GM23338 (cell line): ENCODE measurements at regions not wholly inside any gene's neighbourhood (a gene's known extent, or its start where the extent isn't known, plus 50 kb on each side); places are given as distances from the start of the nearest gene placed in this dataset.

Source experiments
- ATAC-seq: fragments of 200-7000 bp; cut with Tn5 transposase; 3 replicates; pipeline ENCODE4 v1.9.1; 2020
- DNase-seq: peaks from one replicate; pipeline ENCODE4 v3.0.0-alpha.2; 2015; ENCODE audit warnings: low spot score
- H2AFZ ChIP-seq: fragments of 200-600 bp; sonication (generic); 2 replicates; pipeline ENCODE4 v1.8.0; 2016; ENCODE audit warnings: antibody characterized with exemption, mild to moderate bottlenecking, moderate library complexity
- H3F3A ChIP-seq: fragments of 200-600 bp; sonication (generic); replicated peaks from 2 replicates; pipeline ENCODE4 v1.8.0; 2017; ENCODE audit warnings: antibody characterized with exemption, mixed run types, low read depth
- H3K27ac ChIP-seq: fragments of 200-600 bp; sonication (generic); 2 replicates; pipeline ENCODE4 v1.6.1; 2016; ENCODE audit warnings: low read depth
- H3K27me3 ChIP-seq: fragments of 200-600 bp; sonication (generic); 2 replicates; pipeline ENCODE4 v1.8.0; 2016; ENCODE audit warnings: mild to moderate bottlenecking, mixed run types, moderate library complexity; ENCODE audit not compliant: insufficient read depth
- H3K36me3 ChIP-seq: fragments of 200-600 bp; sonication (generic); 2 replicates; pipeline ENCODE4 v1.8.0; 2016; ENCODE audit warnings: mild to moderate bottlenecking; ENCODE audit not compliant: insufficient read depth
- H3K4me1 ChIP-seq: fragments of 200-600 bp; sonication (generic); 2 replicates; pipeline ENCODE4 v1.8.0; 2016; ENCODE audit warnings: mild to moderate bottlenecking, moderate library complexity; ENCODE audit not compliant: insufficient read depth
- H3K4me2 ChIP-seq: fragments of 200-600 bp; sonication (generic); 2 replicates; pipeline ENCODE4 v1.7.1; 2017; ENCODE audit warnings: mixed run types
- H3K4me3 ChIP-seq: fragments of 200-600 bp; sonication (generic); 2 replicates; pipeline ENCODE4 v1.6.1; 2016; ENCODE audit warnings: mixed run types
- H3K79me2 ChIP-seq: fragments of 200-600 bp; sonication (generic); replicated peaks from 2 replicates; pipeline ENCODE4 v1.8.0; 2017; ENCODE audit warnings: mild to moderate bottlenecking; ENCODE audit not compliant: insufficient read depth
- H3K9me2 ChIP-seq: fragments of 200-600 bp; sonication (generic); 2 replicates; pipeline ENCODE4 v1.8.0; 2017; ENCODE audit not compliant: insufficient read depth
- H4K20me1 ChIP-seq: fragments of 200-600 bp; sonication (generic); replicated peaks from 2 replicates; pipeline ENCODE4 v1.8.0; 2017; ENCODE audit warnings: mild to moderate bottlenecking; ENCODE audit not compliant: insufficient read depth
- H3K27ac Mint-ChIP-seq: 2 replicates; pipeline ENCODE4 v1.8.0; 2020; ENCODE audit warnings: inconsistent platforms, mild to moderate bottlenecking, moderate library complexity, mixed read lengths
- H3K27me3 Mint-ChIP-seq: 3 replicates; pipeline ENCODE4 v1.8.0; 2022; ENCODE audit warnings: low read depth, mild to moderate bottlenecking, moderate library complexity, mixed read lengths, inconsistent platforms; ENCODE audit not compliant: insufficient read depth, poor library complexity
- H3K36me3 Mint-ChIP-seq: 3 replicates; pipeline ENCODE4 v1.8.0; 2021; ENCODE audit warnings: low read depth, mild to moderate bottlenecking, inconsistent platforms, moderate library complexity, mixed read lengths
- H3K4me1 Mint-ChIP-seq: 3 replicates; pipeline ENCODE4 v1.8.0; 2020; ENCODE audit warnings: mild to moderate bottlenecking, inconsistent platforms, mixed read lengths
- H3K4me3 Mint-ChIP-seq: 3 replicates; pipeline ENCODE4 v1.8.0; 2021; ENCODE audit warnings: moderate library complexity, mild to moderate bottlenecking, inconsistent platforms, mixed read lengths
- H3K9me3 Mint-ChIP-seq: 3 replicates; pipeline ENCODE4 v1.8.0; 2020; ENCODE audit warnings: moderate library complexity, mild to moderate bottlenecking, inconsistent platforms, mixed read lengths
- EZH2 ChIP-seq: fragments of 200-600 bp; sonication (generic); IDR thresholded peaks from one replicate; pipeline ENCODE4 v1.8.0; 2017; ENCODE audit warnings: antibody characterized with exemption, mild to moderate bottlenecking, low read depth; ENCODE audit not compliant: unreplicated experiment
- TF ChIP-seq, protein P1 (sequence below): fragments of 250-450 bp; sonication (Bioruptor Pico); IDR thresholded peaks from 2 replicates; pipeline ENCODE4 v1.5.0; 2020; ENCODE audit warnings: mild to moderate bottlenecking, moderate library complexity
- TF ChIP-seq, protein P2 (sequence below), 2 experiments: fragments of 200-600 bp in 1 of 2; sonication (generic) in 1 of 2; conservative IDR thresholded peaks; 2 replicates each; pipeline versions ENCODE4 v1.5.1 to v1.6.1; 2016 to 2017; ENCODE audit warnings: antibody characterized with exemption in 2 of 2, low read depth in 2 of 2, mild to moderate bottlenecking in 2 of 2, moderate library complexity in 1 of 2

DNA sequence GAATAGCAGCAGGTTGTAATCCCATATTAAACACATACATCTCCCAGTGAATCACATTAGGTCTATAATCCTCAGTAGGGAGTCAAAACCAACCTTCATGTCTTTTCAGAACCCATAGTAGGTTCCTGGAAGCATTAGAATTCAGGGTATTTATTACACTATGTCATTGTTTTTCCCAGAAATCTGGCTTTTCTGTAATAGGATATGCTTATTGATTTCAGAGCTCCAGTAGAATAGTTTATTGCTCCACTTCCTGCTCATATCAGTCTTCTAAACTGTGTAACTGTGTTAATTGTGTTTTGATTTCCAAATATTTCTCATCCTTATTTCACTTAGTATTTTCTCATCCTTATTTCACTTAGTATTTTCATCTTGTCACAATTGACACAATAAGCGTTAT lies 268.0 kb downstream of the CCDC59 start (continued):
- TF ChIP-seq, protein P1, sequence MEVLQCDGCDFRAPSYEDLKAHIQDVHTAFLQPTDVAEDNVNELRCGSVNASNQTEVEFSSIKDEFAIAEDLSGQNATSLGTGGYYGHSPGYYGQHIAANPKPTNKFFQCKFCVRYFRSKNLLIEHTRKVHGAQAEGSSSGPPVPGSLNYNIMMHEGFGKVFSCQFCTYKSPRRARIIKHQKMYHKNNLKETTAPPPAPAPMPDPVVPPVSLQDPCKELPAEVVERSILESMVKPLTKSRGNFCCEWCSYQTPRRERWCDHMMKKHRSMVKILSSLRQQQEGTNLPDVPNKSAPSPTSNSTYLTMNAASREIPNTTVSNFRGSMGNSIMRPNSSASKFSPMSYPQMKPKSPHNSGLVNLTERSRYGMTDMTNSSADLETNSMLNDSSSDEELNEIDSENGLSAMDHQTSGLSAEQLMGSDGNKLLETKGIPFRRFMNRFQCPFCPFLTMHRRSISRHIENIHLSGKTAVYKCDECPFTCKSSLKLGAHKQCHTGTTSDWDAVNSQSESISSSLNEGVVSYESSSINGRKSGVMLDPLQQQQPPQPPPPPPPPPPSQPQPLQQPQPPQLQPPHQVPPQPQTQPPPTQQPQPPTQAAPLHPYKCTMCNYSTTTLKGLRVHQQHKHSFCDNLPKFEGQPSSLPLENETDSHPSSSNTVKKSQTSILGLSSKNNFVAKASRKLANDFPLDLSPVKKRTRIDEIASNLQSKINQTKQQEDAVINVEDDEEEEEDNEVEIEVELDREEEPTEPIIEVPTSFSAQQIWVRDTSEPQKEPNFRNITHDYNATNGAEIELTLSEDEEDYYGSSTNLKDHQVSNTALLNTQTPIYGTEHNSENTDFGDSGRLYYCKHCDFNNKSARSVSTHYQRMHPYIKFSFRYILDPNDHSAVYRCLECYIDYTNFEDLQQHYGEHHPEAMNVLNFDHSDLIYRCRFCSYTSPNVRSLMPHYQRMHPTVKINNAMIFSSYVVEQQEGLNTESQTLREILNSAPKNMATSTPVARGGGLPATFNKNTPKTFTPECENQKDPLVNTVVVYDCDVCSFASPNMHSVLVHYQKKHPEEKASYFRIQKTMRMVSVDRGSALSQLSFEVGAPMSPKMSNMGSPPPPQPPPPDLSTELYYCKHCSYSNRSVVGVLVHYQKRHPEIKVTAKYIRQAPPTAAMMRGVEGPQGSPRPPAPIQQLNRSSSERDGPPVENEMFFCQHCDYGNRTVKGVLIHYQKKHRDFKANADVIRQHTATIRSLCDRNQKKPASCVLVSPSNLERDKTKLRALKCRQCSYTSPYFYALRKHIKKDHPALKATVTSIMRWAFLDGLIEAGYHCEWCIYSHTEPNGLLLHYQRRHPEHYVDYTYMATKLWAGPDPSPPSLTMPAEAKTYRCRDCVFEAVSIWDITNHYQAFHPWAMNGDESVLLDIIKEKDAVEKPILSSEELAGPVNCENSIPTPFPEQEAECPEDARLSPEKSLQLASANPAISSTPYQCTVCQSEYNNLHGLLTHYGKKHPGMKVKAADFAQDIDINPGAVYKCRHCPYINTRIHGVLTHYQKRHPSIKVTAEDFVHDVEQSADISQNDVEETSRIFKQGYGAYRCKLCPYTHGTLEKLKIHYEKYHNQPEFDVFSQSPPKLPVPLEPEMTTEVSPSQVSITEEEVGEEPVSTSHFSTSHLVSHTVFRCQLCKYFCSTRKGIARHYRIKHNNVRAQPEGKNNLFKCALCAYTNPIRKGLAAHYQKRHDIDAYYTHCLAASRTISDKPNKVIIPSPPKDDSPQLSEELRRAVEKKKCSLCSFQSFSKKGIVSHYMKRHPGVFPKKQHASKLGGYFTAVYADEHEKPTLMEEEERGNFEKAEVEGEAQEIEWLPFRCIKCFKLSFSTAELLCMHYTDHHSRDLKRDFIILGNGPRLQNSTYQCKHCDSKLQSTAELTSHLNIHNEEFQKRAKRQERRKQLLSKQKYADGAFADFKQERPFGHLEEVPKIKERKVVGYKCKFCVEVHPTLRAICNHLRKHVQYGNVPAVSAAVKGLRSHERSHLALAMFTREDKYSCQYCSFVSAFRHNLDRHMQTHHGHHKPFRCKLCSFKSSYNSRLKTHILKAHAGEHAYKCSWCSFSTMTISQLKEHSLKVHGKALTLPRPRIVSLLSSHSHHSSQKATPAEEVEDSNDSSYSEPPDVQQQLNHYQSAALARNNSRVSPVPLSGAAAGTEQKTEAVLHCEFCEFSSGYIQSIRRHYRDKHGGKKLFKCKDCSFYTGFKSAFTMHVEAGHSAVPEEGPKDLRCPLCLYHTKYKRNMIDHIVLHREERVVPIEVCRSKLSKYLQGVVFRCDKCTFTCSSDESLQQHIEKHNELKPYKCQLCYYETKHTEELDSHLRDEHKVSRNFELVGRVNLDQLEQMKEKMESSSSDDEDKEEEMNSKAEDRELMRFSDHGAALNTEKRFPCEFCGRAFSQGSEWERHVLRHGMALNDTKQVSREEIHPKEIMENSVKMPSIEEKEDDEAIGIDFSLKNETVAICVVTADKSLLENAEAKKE (CRISPR knock-in tag), result no peak
- TF ChIP-seq, protein P2, sequence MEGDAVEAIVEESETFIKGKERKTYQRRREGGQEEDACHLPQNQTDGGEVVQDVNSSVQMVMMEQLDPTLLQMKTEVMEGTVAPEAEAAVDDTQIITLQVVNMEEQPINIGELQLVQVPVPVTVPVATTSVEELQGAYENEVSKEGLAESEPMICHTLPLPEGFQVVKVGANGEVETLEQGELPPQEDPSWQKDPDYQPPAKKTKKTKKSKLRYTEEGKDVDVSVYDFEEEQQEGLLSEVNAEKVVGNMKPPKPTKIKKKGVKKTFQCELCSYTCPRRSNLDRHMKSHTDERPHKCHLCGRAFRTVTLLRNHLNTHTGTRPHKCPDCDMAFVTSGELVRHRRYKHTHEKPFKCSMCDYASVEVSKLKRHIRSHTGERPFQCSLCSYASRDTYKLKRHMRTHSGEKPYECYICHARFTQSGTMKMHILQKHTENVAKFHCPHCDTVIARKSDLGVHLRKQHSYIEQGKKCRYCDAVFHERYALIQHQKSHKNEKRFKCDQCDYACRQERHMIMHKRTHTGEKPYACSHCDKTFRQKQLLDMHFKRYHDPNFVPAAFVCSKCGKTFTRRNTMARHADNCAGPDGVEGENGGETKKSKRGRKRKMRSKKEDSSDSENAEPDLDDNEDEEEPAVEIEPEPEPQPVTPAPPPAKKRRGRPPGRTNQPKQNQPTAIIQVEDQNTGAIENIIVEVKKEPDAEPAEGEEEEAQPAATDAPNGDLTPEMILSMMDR (conservative IDR thresholded peaks at IDR 0.05; ENCODE audit: low read depth in 2 of 2), result no peak

DNA sequence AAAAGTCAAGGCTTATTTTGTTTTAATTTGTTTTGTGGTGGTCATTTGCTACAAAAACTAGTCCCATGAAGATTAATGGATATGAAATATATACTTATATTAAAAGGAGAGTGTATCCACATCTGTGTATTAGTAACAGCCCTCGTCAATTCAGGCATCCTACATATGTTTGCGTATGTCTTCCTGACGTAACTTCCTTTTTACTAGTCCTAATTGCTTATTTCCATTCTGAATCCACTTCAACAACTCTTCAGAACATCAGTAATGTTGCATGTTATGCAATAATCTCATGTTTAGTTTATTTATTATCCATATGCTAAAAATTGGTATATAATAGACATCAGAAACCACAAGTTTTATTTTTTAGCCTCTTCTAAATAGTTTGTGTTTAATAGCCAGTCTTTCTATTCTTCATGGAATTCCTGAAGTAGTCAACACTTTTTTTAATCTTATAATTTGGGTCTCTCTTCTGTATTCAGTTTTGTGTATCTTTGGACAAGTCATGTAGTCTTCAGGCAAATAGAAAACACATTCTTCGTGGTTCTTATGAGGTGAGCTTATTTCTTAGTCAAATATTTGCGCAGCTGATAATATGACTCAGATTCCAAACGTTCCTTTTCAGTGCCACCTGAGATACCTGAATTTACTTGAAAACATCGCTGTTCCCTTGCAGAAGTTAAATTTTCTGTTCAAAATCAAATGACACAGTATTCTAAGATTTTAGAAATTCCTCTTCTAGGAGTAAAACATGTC lies 268.6 kb downstream of the CCDC59 start:
- Mint-ChIP-seq H3K9me3 (peaks cover 3% of the 10 kb centered on the region; the same call in 2 of the 3 replicates), H3K4me1 (no peaks in the 10 kb centered on the region), H3K27ac (no peak overlapping the region), H3K27me3 (peaks cover 1% of the 10 kb centered on the region), H3K4me3 (no peak overlapping the region), H3K36me3 (no peaks in the 10 kb centered on the region)
- no peak for DNase-seq
- no peaks in the 10 kb centered on the region for H3K79me2 ChIP-seq
- no peaks in the 10 kb centered on the region for H3K36me3 ChIP-seq
- H3F3A ChIP-seq, result no peaks in the 10 kb centered on the region
- H4K20me1 ChIP-seq, result no peaks in the 10 kb centered on the region
- no peak for ATAC-seq
- H3K9me2 ChIP-seq, result no peaks in the 10 kb centered on the region
- H3K4me3 ChIP-seq, result no peak overlapping the region
- no peak overlapping the region for H2AFZ ChIP-seq
- H3K4me2 ChIP-seq, result no peak overlapping the region
- no peaks in the 10 kb centered on the region for H3K27me3 ChIP-seq
- H3K4me1 ChIP-seq, result no peaks in the 10 kb centered on the region
- TF ChIP-seq, protein P1 (CRISPR knock-in tag), result no peak
- no peak for TF ChIP-seq EZH2
- H3K27ac ChIP-seq, result no peak overlapping the region
